ENCODE measurements at regions not wholly inside any gene's neighbourhood (a gene's known extent, or its start where the extent isn't known, plus 50 kb on each side); places are given as distances from the start of the nearest gene placed in this dataset.

GRCh38 chr2:103166456-103167324, 404.9 kb downstream of the TMEM182 start:
- no peaks in the 10 kb centered on the region for H3K27me3 ChIP-seq (replicated peaks in 2 of 5; ENCODE audit: control insufficient read depth in 4 of 5, insufficient read depth in 5 of 5, low read length in 4 of 5)
- H3K4me3 ChIP-seq (ENCODE audit: control insufficient read depth in 1 of 7, extremely low read depth in 1 of 7, insufficient read depth in 4 of 7, low read depth in 2 of 7, low read length in 6 of 7) = no peak overlapping the region
- no peaks in the 10 kb centered on the region for H3K36me3 ChIP-seq (ENCODE audit: control insufficient read depth in 4 of 4, insufficient read depth in 4 of 4, low read length in 3 of 4)
- CTCF ChIA-PET = no interaction called here
- no peaks in the 10 kb centered on the region for H3K4me1 ChIP-seq (ENCODE audit: control extremely low read depth in 1 of 4, control insufficient read depth in 4 of 4, insufficient read depth in 4 of 4, low read length in 3 of 4)
- 95% methylated on average over 10 of the region's 12 CpGs for WGBS (ENCODE audit: insufficient coverage)
- H3K27ac ChIP-seq (ENCODE audit: insufficient read depth in 1 of 2, low read depth in 1 of 2, low read length in 2 of 2, poor library complexity in 1 of 2, severe bottlenecking in 2 of 2) = no peak overlapping the region
- POLR2A ChIA-PET = no interaction called here
- DNase-seq = no peak
- no peaks in the 10 kb centered on the region for H3K9me3 ChIP-seq (ENCODE audit: control extremely low read depth in 1 of 5, control insufficient read depth in 4 of 5, insufficient read depth in 2 of 5, low read depth in 1 of 5, low read length in 4 of 5)

GRCh38 chr2:103167599-103167998, 405.8 kb downstream of the TMEM182 start:
- no peaks in the 10 kb centered on the region for H3K36me3 ChIP-seq (ENCODE audit: control insufficient read depth in 4 of 4, insufficient read depth in 4 of 4, low read length in 3 of 4)
- no peaks in the 10 kb centered on the region for H3K27me3 ChIP-seq (replicated peaks in 2 of 5; ENCODE audit: control insufficient read depth in 4 of 5, insufficient read depth in 5 of 5, low read length in 4 of 5)
- POLR2A ChIA-PET = no interaction called here
- 95% methylated on average over 7 of the region's 9 CpGs for WGBS (ENCODE audit: insufficient coverage)
- DNase-seq = no peak
- H3K4me1 ChIP-seq (ENCODE audit: control extremely low read depth in 1 of 4, control insufficient read depth in 4 of 4, insufficient read depth in 4 of 4, low read length in 3 of 4) = no peaks in the 10 kb centered on the region
- CTCF ChIA-PET = no interaction called here
- H3K27ac ChIP-seq (ENCODE audit: insufficient read depth in 1 of 2, low read depth in 1 of 2, low read length in 2 of 2, poor library complexity in 1 of 2, severe bottlenecking in 2 of 2) = no peak overlapping the region
- H3K9me3 ChIP-seq (ENCODE audit: control extremely low read depth in 1 of 5, control insufficient read depth in 4 of 5, insufficient read depth in 2 of 5, low read depth in 1 of 5, low read length in 4 of 5) = no peaks in the 10 kb centered on the region
- no peak overlapping the region for H3K4me3 ChIP-seq (ENCODE audit: control insufficient read depth in 1 of 7, extremely low read depth in 1 of 7, insufficient read depth in 4 of 7, low read depth in 2 of 7, low read length in 6 of 7)

DNA sequence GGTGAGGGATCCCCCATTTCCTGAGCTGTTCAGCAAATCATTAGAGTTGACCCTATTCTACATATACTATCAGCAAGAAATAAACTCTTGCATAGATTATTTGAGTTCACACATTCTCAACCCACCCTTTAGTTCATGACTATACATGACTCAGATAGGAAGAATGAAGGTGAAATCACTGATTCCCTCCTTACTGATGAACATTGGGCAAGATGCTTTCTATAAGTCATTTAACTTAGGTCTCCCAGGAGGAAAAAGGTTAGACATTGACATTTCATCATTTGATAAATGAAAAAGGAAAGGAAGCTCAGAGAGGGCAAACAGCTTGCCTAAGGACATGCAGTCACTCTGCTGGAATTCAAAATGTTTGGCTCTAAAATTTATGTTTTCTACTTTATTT, 408.0 kb downstream of the TMEM182 start:
- DNase-seq = no peak
- ChIA-PET CTCF (interaction anchor here (1.7 kb wide), 1 partner anchor 9 kb away, joined by 5 read pairs; no protein-coding TSS in a partner anchor), POLR2A (no interaction called here)
- Histone ChIP-seq H3K9me3 (ENCODE audit: control extremely low read depth in 1 of 5, control insufficient read depth in 4 of 5, insufficient read depth in 2 of 5, low read depth in 1 of 5, low read length in 4 of 5) (no peaks in the 10 kb centered on the region), H3K27ac (ENCODE audit: insufficient read depth in 1 of 2, low read depth in 1 of 2, low read length in 2 of 2, poor library complexity in 1 of 2, severe bottlenecking in 2 of 2) (no peak overlapping the region), H3K4me1 (ENCODE audit: control extremely low read depth in 1 of 4, control insufficient read depth in 4 of 4, insufficient read depth in 4 of 4, low read length in 3 of 4) (no peaks in the 10 kb centered on the region), H3K4me3 (ENCODE audit: control insufficient read depth in 1 of 7, extremely low read depth in 1 of 7, insufficient read depth in 4 of 7, low read depth in 2 of 7, low read length in 6 of 7) (no peak overlapping the region), H3K36me3 (ENCODE audit: control insufficient read depth in 4 of 4, insufficient read depth in 4 of 4, low read length in 3 of 4) (no peaks in the 10 kb centered on the region), H3K27me3 (replicated peaks in 2 of 5; ENCODE audit: control insufficient read depth in 4 of 5, insufficient read depth in 5 of 5, low read length in 4 of 5) (no peaks in the 10 kb centered on the region)

- no peaks in the 10 kb centered on the region for H3K9me3 ChIP-seq (ENCODE audit: control extremely low read depth in 1 of 5, control insufficient read depth in 4 of 5, insufficient read depth in 2 of 5, low read depth in 1 of 5, low read length in 4 of 5)
- POLR2A ChIA-PET = no interaction called here
- WGBS (ENCODE audit: insufficient coverage) = no CpG with 5 or more reads among the region's 2 CpGs
- peaks cover 0 to 3% (median 0%) of the 10 kb centered on the region in 5 experiments for H3K27me3 ChIP-seq (replicated peaks in 2 of 5; ENCODE audit: control insufficient read depth in 4 of 5, insufficient read depth in 5 of 5, low read length in 4 of 5)
- no peak for DNase-seq
- no peaks in the 10 kb centered on the region for H3K4me1 ChIP-seq (ENCODE audit: control extremely low read depth in 1 of 4, control insufficient read depth in 4 of 4, insufficient read depth in 4 of 4, low read length in 3 of 4)
- CTCF ChIA-PET = no interaction called here
- H3K36me3 ChIP-seq (ENCODE audit: control insufficient read depth in 4 of 4, insufficient read depth in 4 of 4, low read length in 3 of 4) = no peaks in the 10 kb centered on the region
- no peak overlapping the region for H3K4me3 ChIP-seq (ENCODE audit: control insufficient read depth in 1 of 7, extremely low read depth in 1 of 7, insufficient read depth in 4 of 7, low read depth in 2 of 7, low read length in 6 of 7)
- H3K27ac ChIP-seq (ENCODE audit: insufficient read depth in 1 of 2, low read depth in 1 of 2, low read length in 2 of 2, poor library complexity in 1 of 2, severe bottlenecking in 2 of 2) = no peak overlapping the region
Measured at GRCh38 chr2:103172821-103173220, 411.0 kb downstream of the TMEM182 start.

DNA sequence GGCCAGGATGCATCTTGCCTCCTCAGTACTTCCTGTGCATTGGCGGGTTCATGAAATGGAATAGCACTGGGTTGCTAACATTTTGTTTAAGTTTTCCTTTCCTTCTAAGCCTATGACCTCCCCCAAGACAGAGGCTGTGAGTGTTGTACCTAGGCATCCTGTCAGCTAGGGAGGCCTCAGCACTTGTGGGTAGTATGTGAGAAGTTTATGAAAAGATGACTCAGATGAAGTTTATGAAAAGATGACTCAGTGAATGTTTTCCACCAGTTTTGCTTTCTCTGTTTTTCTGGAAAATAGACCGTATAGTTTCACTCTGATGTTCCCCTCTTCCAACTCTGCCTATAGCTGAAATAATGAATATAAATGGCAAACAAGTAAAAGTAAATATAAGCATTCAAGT, 412.9 kb downstream of the TMEM182 start:
- ChIA-PET CTCF (interaction anchor here (1.8 kb wide), 1 partner anchor 14 kb away, joined by 5 read pairs; no protein-coding TSS in a partner anchor), POLR2A (no interaction called here)
- Histone ChIP-seq H3K36me3 (ENCODE audit: control insufficient read depth in 4 of 4, insufficient read depth in 4 of 4, low read length in 3 of 4) (no peaks in the 10 kb centered on the region), H3K27ac (ENCODE audit: insufficient read depth in 1 of 2, low read depth in 1 of 2, low read length in 2 of 2, poor library complexity in 1 of 2, severe bottlenecking in 2 of 2) (no peak overlapping the region), H3K9me3 (ENCODE audit: control extremely low read depth in 1 of 5, control insufficient read depth in 4 of 5, insufficient read depth in 2 of 5, low read depth in 1 of 5, low read length in 4 of 5) (no peaks in the 10 kb centered on the region), H3K4me1 (ENCODE audit: control extremely low read depth in 1 of 4, control insufficient read depth in 4 of 4, insufficient read depth in 4 of 4, low read length in 3 of 4) (no peaks in the 10 kb centered on the region), H3K4me3 (ENCODE audit: control insufficient read depth in 1 of 7, extremely low read depth in 1 of 7, insufficient read depth in 4 of 7, low read depth in 2 of 7, low read length in 6 of 7) (no peak overlapping the region), H3K27me3 (replicated peaks in 2 of 5; ENCODE audit: control insufficient read depth in 4 of 5, insufficient read depth in 5 of 5, low read length in 4 of 5) (peaks cover 0 to 4% (median 0%) of the 10 kb centered on the region in 5 experiments)
- DNase-seq = no peak
- 100% methylated on average over 1 of the region's 2 CpGs for WGBS (ENCODE audit: insufficient coverage)

GRCh38 chr2:103176294-103176915, 414.6 kb downstream of the TMEM182 start:
- peaks cover 0 to 7% (median 2%) of the 10 kb centered on the region in 5 experiments for H3K27me3 ChIP-seq (replicated peaks in 2 of 5; ENCODE audit: control insufficient read depth in 4 of 5, insufficient read depth in 5 of 5, low read length in 4 of 5)
- H3K36me3 ChIP-seq (ENCODE audit: control insufficient read depth in 4 of 4, insufficient read depth in 4 of 4, low read length in 3 of 4) = no peaks in the 10 kb centered on the region
- no peak overlapping the region for H3K27ac ChIP-seq (ENCODE audit: insufficient read depth in 1 of 2, low read depth in 1 of 2, low read length in 2 of 2, poor library complexity in 1 of 2, severe bottlenecking in 2 of 2)
- 98% methylated on average over 11 of the region's 15 CpGs for WGBS (ENCODE audit: insufficient coverage)
- DNase-seq = no peak
- CTCF ChIA-PET = no interaction called here
- H3K4me1 ChIP-seq (ENCODE audit: control extremely low read depth in 1 of 4, control insufficient read depth in 4 of 4, insufficient read depth in 4 of 4, low read length in 3 of 4) = no peaks in the 10 kb centered on the region
- H3K9me3 ChIP-seq (ENCODE audit: control extremely low read depth in 1 of 5, control insufficient read depth in 4 of 5, insufficient read depth in 2 of 5, low read depth in 1 of 5, low read length in 4 of 5) = no peaks in the 10 kb centered on the region
- POLR2A ChIA-PET = no interaction called here
- H3K4me3 ChIP-seq (ENCODE audit: control insufficient read depth in 1 of 7, extremely low read depth in 1 of 7, insufficient read depth in 4 of 7, low read depth in 2 of 7, low read length in 6 of 7) = no peak overlapping the region

GRCh38 chr2:103179798-103180197, 418.0 kb downstream of the TMEM182 start:
- Histone ChIP-seq H3K4me1 (ENCODE audit: control extremely low read depth in 1 of 4, control insufficient read depth in 4 of 4, insufficient read depth in 4 of 4, low read length in 3 of 4) (no peaks in the 10 kb centered on the region), H3K36me3 (ENCODE audit: control insufficient read depth in 4 of 4, insufficient read depth in 4 of 4, low read length in 3 of 4) (no peaks in the 10 kb centered on the region), H3K27me3 (replicated peaks in 2 of 5; ENCODE audit: control insufficient read depth in 4 of 5, insufficient read depth in 5 of 5, low read length in 4 of 5) (peaks cover 0 to 7% (median 2%) of the 10 kb centered on the region in 5 experiments), H3K9me3 (ENCODE audit: control extremely low read depth in 1 of 5, control insufficient read depth in 4 of 5, insufficient read depth in 2 of 5, low read depth in 1 of 5, low read length in 4 of 5) (no peaks in the 10 kb centered on the region), H3K27ac (ENCODE audit: insufficient read depth in 1 of 2, low read depth in 1 of 2, low read length in 2 of 2, poor library complexity in 1 of 2, severe bottlenecking in 2 of 2) (no peak overlapping the region), H3K4me3 (ENCODE audit: control insufficient read depth in 1 of 7, extremely low read depth in 1 of 7, insufficient read depth in 4 of 7, low read depth in 2 of 7, low read length in 6 of 7) (no peak overlapping the region)
- ChIA-PET POLR2A (no interaction called here), CTCF (interaction anchor here (1.3 kb wide), 1 partner anchor 21 kb away, joined by 5 read pairs; no protein-coding TSS in a partner anchor)
- DNase-seq = no peak
- no CpG with 5 or more reads among the region's 3 CpGs for WGBS (ENCODE audit: insufficient coverage)

Data from common myeloid progenitor, CD34-positive (primary cell).